ENCODE measurements at regions not wholly inside any gene's neighbourhood (a gene's known extent, or its start where the extent isn't known, plus 50 kb on each side); places are given as distances from the start of the nearest gene placed in this dataset.

GRCh38 chr3:29070959-29071634 is 209.8 kb upstream of the RBMS3 start:
- Histone ChIP-seq H3K36me3 (peaks cover 3% of the 10 kb centered on the region), H2AFZ (replicated peaks) (no peak overlapping the region), H3K9ac (no peak overlapping the region), H4K20me1 (ENCODE audit: low read depth) (no peaks in the 10 kb centered on the region), H3K27me3 (no peaks in the 10 kb centered on the region), H3K9me3 (ENCODE audit: low read depth) (no peaks in the 10 kb centered on the region), H3F3A (ENCODE audit: low read depth) (no peaks in the 10 kb centered on the region), H3K4me2 (no peak overlapping the region), H3K27ac (no peak overlapping the region), H3K4me3 (no peak overlapping the region), H3K79me2 (ENCODE audit: low read depth) (no peaks in the 10 kb centered on the region), H3K4me1 (no peaks in the 10 kb centered on the region)
- TF ChIP-seq CTCF (IDR thresholded peaks at IDR 0.05) = no peak
- no peak for TF ChIP-seq EZH2phosphoT487 (IDR thresholded peaks at IDR 0.05)
- TF ChIP-seq EZH2 (IDR thresholded peaks at IDR 0.05) = no peak
- Mint-ChIP-seq H3K27ac (no peak overlapping the region), H3K4me1 (peaks cover 7% of the 10 kb centered on the region), H3K36me3 (no peaks in the 10 kb centered on the region), H3K9me3 (peaks cover 8% of the 10 kb centered on the region), H3K27me3 (ENCODE audit: insufficient read depth, low read depth) (peaks cover 3% of the 10 kb centered on the region), H3K4me3 (no peak overlapping the region)
- DNase-seq (ENCODE audit: low spot score) = no peak

GRCh38 chr3:29072611-29073010 is 208.3 kb upstream of the RBMS3 start:
- DNase-seq (ENCODE audit: low spot score) = no peak
- no peaks in the 10 kb centered on the region for H3K4me1 ChIP-seq
- Mint-ChIP-seq H3K27me3 (ENCODE audit: insufficient read depth, low read depth) (peaks cover 3% of the 10 kb centered on the region), H3K27ac (no peak overlapping the region), H3K4me1 (no peaks in the 10 kb centered on the region), H3K9me3 (peaks cover 8% of the 10 kb centered on the region), H3K36me3 (no peaks in the 10 kb centered on the region), H3K4me3 (no peak overlapping the region)
- no peak overlapping the region for H3K27ac ChIP-seq
- no peak overlapping the region for H3K9ac ChIP-seq
- H2AFZ ChIP-seq (replicated peaks) = no peak overlapping the region
- no peaks in the 10 kb centered on the region for H3K9me3 ChIP-seq (ENCODE audit: low read depth)
- H3F3A ChIP-seq (ENCODE audit: low read depth) = no peaks in the 10 kb centered on the region
- H3K4me2 ChIP-seq = no peak overlapping the region
- H3K4me3 ChIP-seq = no peak overlapping the region
- no peaks in the 10 kb centered on the region for H3K79me2 ChIP-seq (ENCODE audit: low read depth)
- TF ChIP-seq CTCF (IDR thresholded peaks at IDR 0.05) (no peak), EZH2 (IDR thresholded peaks at IDR 0.05) (no peak), EZH2phosphoT487 (IDR thresholded peaks at IDR 0.05) (no peak)
- no peaks in the 10 kb centered on the region for H3K27me3 ChIP-seq
- H3K36me3 ChIP-seq = peaks cover 3% of the 10 kb centered on the region
- no peaks in the 10 kb centered on the region for H4K20me1 ChIP-seq (ENCODE audit: low read depth)

GRCh38 chr3:29077356-29077755 is 203.5 kb upstream of the RBMS3 start:
- Histone ChIP-seq H3K9ac (no peak overlapping the region), H3K9me3 (ENCODE audit: low read depth) (no peaks in the 10 kb centered on the region), H3K4me2 (no peak overlapping the region), H3K36me3 (no peaks in the 10 kb centered on the region), H3F3A (ENCODE audit: low read depth) (no peaks in the 10 kb centered on the region), H3K27ac (no peak overlapping the region), H3K4me3 (no peak overlapping the region), H4K20me1 (ENCODE audit: low read depth) (no peaks in the 10 kb centered on the region), H3K79me2 (ENCODE audit: low read depth) (no peaks in the 10 kb centered on the region), H3K27me3 (no peaks in the 10 kb centered on the region), H3K4me1 (peaks cover 6% of the 10 kb centered on the region), H2AFZ (replicated peaks) (no peak overlapping the region)
- Mint-ChIP-seq H3K27me3 (ENCODE audit: insufficient read depth, low read depth) (peaks cover 3% of the 10 kb centered on the region), H3K27ac (no peak overlapping the region), H3K4me3 (no peak overlapping the region), H3K9me3 (peaks cover 2% of the 10 kb centered on the region), H3K36me3 (no peaks in the 10 kb centered on the region), H3K4me1 (no peaks in the 10 kb centered on the region)
- no peak for DNase-seq (ENCODE audit: low spot score)
- TF ChIP-seq CTCF (IDR thresholded peaks at IDR 0.05) = no peak
- TF ChIP-seq EZH2phosphoT487 (IDR thresholded peaks at IDR 0.05) = no peak
